ENCODE measurements at regions not wholly inside any gene's neighbourhood (a gene's known extent, or its start where the extent isn't known, plus 50 kb on each side); places are given as distances from the start of the nearest gene placed in this dataset.

DNA sequence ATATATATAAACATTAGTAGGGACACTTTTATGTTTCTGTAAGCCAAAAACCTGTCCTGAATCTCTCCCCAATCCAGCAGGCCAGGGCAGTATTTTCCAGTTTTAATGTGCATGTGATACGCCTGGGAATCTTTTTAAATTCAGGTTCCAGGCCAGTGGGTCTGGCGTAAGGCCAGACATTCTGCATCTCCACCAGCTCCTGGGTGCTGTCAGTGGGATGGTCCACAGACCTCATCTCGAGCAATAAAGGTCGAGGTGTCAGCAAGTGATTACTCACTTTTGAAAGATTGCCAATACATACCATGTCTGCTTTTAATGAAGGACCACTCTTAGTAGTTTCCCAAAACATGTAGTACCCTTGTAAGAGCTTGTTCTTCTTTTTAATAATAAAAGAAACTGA is 189.9 kb upstream of the SH3BP4 start:
- H2BK12ac ChIP-seq (ENCODE audit: insufficient read length, low read depth, low read length): no peak overlapping the region
- H3K79me1 ChIP-seq (ENCODE audit: insufficient read depth, low read depth, low read length, poor library complexity, severe bottlenecking): no peaks in the 10 kb centered on the region
- Mint-ChIP-seq H3K4me3 (no peak overlapping the region), H3K9me3 (peaks cover 14 to 20% of the 10 kb centered on the region in 2 experiments), H3K36me3 (ENCODE audit: insufficient read depth in 1 of 3, low read depth in 3 of 3) (peaks cover 0 to 23% (median 0%) of the 10 kb centered on the region in 3 experiments; a peak in 4 of 7 replicates), H3K27ac (no peak overlapping the region), H3K4me1 (peaks cover 5 to 11% of the 10 kb centered on the region in 2 experiments), H3K27me3 (ENCODE audit: low read depth) (no peaks in the 10 kb centered on the region; the same call in none of the 2 replicates)
- H3K23me2 ChIP-seq (ENCODE audit: insufficient read length, low read depth, low read length, poor library complexity, severe bottlenecking): peaks cover 2% of the 10 kb centered on the region
- no peak overlapping the region for H2BK20ac ChIP-seq (ENCODE audit: low read depth, low read length, poor library complexity, severe bottlenecking)
- H3K4me1 ChIP-seq (ENCODE audit: insufficient read depth, low read length): no peaks in the 10 kb centered on the region
- H4K8ac ChIP-seq (replicated peaks; ENCODE audit: insufficient read length, low read depth, low read length): no peak overlapping the region
- H3K9ac ChIP-seq (ENCODE audit: extremely low read depth, insufficient read length, low read length): no peak overlapping the region
- H4K20me1 ChIP-seq (ENCODE audit: control insufficient read depth, insufficient read depth, insufficient read length): no peaks in the 10 kb centered on the region
- H2AFZ ChIP-seq (ENCODE audit: low read length): no peak overlapping the region
- H4K91ac ChIP-seq (ENCODE audit: insufficient read length, low read depth, low read length): no peak overlapping the region
- no peak overlapping the region for H3T11ph ChIP-seq (ENCODE audit: low read length)
- no peak overlapping the region for H3K27ac ChIP-seq (ENCODE audit: insufficient read length, low read depth, low read length)
- no peak overlapping the region for H4K5ac ChIP-seq (ENCODE audit: insufficient read length, low read depth, low read length)
- no peak overlapping the region for H2BK120ac ChIP-seq (ENCODE audit: low read depth, low read length, poor library complexity, severe bottlenecking)
- H3K18ac ChIP-seq (ENCODE audit: insufficient read length, low read depth, low read length): no peak overlapping the region
- WGBS (ENCODE audit: extremely low coverage, insufficient read length, low lambda C conversion rate): no CpG with 5 or more reads among the region's 4 CpGs
- no peak overlapping the region for H3K56ac ChIP-seq (ENCODE audit: insufficient read length, low read depth, low read length)
- no peaks in the 10 kb centered on the region for H3K9me3 ChIP-seq (ENCODE audit: control insufficient read depth, low read depth, low read length)
- H3K27me3 ChIP-seq (ENCODE audit: insufficient read depth, low read length): no peaks in the 10 kb centered on the region
- H2BK15ac ChIP-seq (ENCODE audit: low read depth, low read length): no peak overlapping the region
- H3K4ac ChIP-seq (ENCODE audit: low read depth, low read length): no peak overlapping the region
- no peak overlapping the region for H2BK5ac ChIP-seq (ENCODE audit: insufficient read length, low read length)
- no peak overlapping the region for H2AK5ac ChIP-seq (ENCODE audit: insufficient read length, low read length)
- TF ChIP-seq, protein P1, sequence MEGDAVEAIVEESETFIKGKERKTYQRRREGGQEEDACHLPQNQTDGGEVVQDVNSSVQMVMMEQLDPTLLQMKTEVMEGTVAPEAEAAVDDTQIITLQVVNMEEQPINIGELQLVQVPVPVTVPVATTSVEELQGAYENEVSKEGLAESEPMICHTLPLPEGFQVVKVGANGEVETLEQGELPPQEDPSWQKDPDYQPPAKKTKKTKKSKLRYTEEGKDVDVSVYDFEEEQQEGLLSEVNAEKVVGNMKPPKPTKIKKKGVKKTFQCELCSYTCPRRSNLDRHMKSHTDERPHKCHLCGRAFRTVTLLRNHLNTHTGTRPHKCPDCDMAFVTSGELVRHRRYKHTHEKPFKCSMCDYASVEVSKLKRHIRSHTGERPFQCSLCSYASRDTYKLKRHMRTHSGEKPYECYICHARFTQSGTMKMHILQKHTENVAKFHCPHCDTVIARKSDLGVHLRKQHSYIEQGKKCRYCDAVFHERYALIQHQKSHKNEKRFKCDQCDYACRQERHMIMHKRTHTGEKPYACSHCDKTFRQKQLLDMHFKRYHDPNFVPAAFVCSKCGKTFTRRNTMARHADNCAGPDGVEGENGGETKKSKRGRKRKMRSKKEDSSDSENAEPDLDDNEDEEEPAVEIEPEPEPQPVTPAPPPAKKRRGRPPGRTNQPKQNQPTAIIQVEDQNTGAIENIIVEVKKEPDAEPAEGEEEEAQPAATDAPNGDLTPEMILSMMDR (conservative IDR thresholded peaks at IDR 0.05): no peak
- DNase-seq: no peak
- H3K4me2 ChIP-seq (ENCODE audit: insufficient read depth, insufficient read length, low read length): no peak overlapping the region
- H3K79me2 ChIP-seq (ENCODE audit: insufficient read depth, low read length): no peaks in the 10 kb centered on the region
- H3K23ac ChIP-seq (ENCODE audit: insufficient read length, low read depth, low read length): no peak overlapping the region
- H3K14ac ChIP-seq (ENCODE audit: insufficient read depth, low read length): no peak overlapping the region
